Tibial nerve (tissue), 4 donors: ENCODE measurements at regions not wholly inside any gene's neighbourhood (a gene's known extent, or its start where the extent isn't known, plus 50 kb on each side); places are given as distances from the start of the nearest gene placed in this dataset.

Experiments
- EP300 ChIP-seq, 2 donors: sonication (generic); formaldehyde crosslinking; IDR thresholded peaks; one replicate each; pipeline ENCODE4 v1.6.1; 2017; ENCODE audit warnings: antibody characterized with exemption in 2 of 2, mild to moderate bottlenecking in 1 of 2
- POLR2A ChIP-seq, 2 donors: fragments of 450-650 bp; IDR thresholded peaks; one replicate each; pipeline ENCODE4 v1.6.1; 2017; ENCODE audit warnings: antibody characterized with exemption in 2 of 2, mild to moderate bottlenecking in 2 of 2, moderate library complexity in 2 of 2
- TF ChIP-seq, protein P1 (sequence below), 5 experiments: fragments of 200-600 bp in 3 of 5; fragments of 450-650 bp in 2 of 5; sonication (generic) in 3 of 5; IDR thresholded peaks; one replicate each; pipeline ENCODE4 v1.5.1; 2016 to 2019; ENCODE audit warnings: antibody characterized with exemption in 5 of 5, mild to moderate bottlenecking in 3 of 5, moderate library complexity in 2 of 5

DNA sequence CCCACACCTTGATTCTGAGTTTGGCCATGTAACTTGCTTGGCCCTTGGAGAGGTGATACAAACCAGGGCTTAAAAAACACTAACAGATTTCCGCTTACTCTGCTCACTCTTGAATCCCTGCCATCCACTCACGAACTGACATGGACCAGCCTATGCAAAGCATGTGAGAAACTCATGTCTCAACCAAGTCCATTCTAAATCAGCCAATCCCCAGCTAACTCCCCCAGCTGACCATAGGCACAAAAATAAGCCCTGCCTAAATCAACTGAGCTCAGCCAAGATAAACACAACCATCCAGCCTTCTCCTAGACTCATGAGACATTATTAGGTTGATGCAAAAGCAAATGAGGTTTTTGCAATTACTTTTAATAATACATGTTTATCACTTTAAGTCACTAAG lies 353.9 kb upstream of the TBX3 start:
- TF ChIP-seq, protein P1, sequence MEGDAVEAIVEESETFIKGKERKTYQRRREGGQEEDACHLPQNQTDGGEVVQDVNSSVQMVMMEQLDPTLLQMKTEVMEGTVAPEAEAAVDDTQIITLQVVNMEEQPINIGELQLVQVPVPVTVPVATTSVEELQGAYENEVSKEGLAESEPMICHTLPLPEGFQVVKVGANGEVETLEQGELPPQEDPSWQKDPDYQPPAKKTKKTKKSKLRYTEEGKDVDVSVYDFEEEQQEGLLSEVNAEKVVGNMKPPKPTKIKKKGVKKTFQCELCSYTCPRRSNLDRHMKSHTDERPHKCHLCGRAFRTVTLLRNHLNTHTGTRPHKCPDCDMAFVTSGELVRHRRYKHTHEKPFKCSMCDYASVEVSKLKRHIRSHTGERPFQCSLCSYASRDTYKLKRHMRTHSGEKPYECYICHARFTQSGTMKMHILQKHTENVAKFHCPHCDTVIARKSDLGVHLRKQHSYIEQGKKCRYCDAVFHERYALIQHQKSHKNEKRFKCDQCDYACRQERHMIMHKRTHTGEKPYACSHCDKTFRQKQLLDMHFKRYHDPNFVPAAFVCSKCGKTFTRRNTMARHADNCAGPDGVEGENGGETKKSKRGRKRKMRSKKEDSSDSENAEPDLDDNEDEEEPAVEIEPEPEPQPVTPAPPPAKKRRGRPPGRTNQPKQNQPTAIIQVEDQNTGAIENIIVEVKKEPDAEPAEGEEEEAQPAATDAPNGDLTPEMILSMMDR (IDR thresholded peaks at IDR 0.05) = no peak
- TF ChIP-seq POLR2A (IDR thresholded peaks at IDR 0.05) (no peak), EP300 (IDR thresholded peaks at IDR 0.05) (no peak)
